GM06990 (cell line): ENCODE measurements at regions not wholly inside any gene's neighbourhood (a gene's known extent, or its start where the extent isn't known, plus 50 kb on each side); places are given as distances from the start of the nearest gene placed in this dataset.

ENCODE experiments used
- DNase-seq: peaks from one replicate; pipeline ENCODE4 v3.0.0-alpha.2; 2011; ENCODE audit not compliant: insufficient read length; ENCODE audit errors: extremely low read depth
- H3K27me3 ChIP-seq: replicated peaks from 2 replicates; pipeline ENCODE4 v1.6.0; 2011; ENCODE audit warnings: low read length; ENCODE audit not compliant: control insufficient read depth, insufficient read depth
- H3K36me3 ChIP-seq: 2 replicates; pipeline ENCODE4 v1.5.1; 2011; ENCODE audit warnings: low read length; ENCODE audit not compliant: control insufficient read depth, insufficient read depth
- H3K4me3 ChIP-seq: replicated peaks from 2 replicates; pipeline ENCODE4 v1.5.1; 2011; ENCODE audit warnings: low read depth, mild to moderate bottlenecking, control low read depth, low read length
- CTCF ChIP-seq: IDR thresholded peaks from 2 replicates; pipeline ENCODE4 v1.5.1; 2011; ENCODE audit warnings: low read length, control low read depth, mild to moderate bottlenecking, inconsistent platforms; ENCODE audit not compliant: insufficient read depth, poor library complexity, severe bottlenecking

DNA sequence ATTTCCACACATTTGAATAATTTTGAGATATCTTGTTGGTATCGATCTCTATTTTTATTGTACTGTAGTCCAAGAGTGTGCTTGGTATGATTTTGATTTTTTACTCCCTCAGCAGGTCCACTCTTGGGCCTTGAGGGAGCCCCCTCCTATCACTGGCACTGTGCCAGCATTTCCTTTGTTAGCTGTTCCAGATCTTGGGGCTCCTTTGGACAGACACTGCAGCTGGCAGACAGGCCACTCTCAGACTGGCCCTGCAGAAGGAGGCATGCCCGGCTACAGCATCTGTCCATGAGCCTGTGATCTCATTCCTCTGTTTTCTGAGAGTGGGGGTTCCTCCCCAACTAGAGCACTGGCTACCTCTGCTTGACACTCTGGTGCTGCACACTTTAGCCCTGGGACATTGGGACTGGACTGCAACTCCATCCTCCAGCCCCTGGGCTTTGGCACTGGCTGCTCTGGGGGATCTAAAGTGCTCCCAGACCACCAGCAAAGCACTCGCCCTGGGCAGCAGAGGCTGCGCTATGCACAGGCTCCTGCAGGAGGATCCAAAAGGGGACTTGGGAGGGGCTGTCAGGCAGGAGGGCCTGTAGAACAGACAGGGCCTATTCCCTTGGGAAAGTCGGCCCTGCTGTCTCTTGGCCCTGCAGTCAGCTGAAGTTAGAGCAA lies 271.3 kb upstream of the DMAC1 start:
- no peaks in the 10 kb centered on the region for H3K27me3 ChIP-seq
- no peak for TF ChIP-seq CTCF
- no peak for DNase-seq

GRCh38 chr9:8062459-8062858 lies 262.9 kb upstream of the DMAC1 start:
- H3K4me3 ChIP-seq = no peak overlapping the region
- H3K36me3 ChIP-seq = no peaks in the 10 kb centered on the region
- no peak for TF ChIP-seq CTCF
- no peak for DNase-seq
- H3K27me3 ChIP-seq = no peaks in the 10 kb centered on the region

More for the DNA sequence above, 271.3 kb upstream of the DMAC1 start:
- Histone ChIP-seq H3K36me3 (no peaks in the 10 kb centered on the region), H3K4me3 (no peak overlapping the region)

DNA sequence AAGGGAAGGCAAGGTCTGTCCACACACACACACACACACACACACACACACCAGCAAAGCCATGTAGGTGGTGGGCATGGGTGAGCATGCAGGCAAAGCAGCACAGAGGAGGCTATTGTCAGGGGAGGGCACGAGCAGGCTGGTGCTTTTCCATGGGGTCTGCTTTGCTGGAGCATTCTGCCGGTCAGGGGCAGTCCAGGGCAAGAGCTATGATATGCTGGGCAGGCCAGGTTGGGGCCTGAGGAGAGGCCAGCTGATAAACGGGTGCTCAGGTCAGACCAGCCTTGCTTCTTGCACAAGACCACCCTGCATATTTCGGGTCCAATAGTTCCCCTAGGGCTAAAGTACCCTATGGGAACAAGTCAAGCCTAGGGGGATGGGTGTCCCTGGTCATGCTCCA lies 253.9 kb upstream of the DMAC1 start:
- DNase-seq = no peak
- no peaks in the 10 kb centered on the region for H3K36me3 ChIP-seq
- no peak for TF ChIP-seq CTCF
- H3K4me3 ChIP-seq = no peak overlapping the region
- no peaks in the 10 kb centered on the region for H3K27me3 ChIP-seq

DNA sequence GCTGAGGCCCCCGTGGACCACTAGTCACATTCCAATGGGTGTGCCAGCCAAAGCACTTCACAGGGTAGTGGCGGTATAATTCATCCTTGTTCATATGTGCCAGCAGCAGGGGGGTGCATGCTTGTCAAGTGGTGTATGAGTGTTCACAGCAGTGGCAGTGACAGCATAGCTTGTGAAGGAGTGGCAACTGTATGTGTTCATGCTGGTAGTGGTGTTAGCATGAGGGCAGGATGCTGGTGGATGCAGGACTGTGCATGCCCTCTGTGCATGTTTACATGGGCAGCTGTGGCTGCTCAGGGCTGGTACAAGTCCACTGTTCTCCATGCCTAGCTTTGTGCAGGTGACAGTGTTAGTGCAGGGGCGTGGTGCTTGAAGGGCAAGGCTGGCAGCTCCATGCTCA lies 253.4 kb upstream of the DMAC1 start:
- H3K36me3 ChIP-seq = no peaks in the 10 kb centered on the region
- TF ChIP-seq CTCF = no peak
- H3K27me3 ChIP-seq = no peaks in the 10 kb centered on the region
- DNase-seq = no peak
- H3K4me3 ChIP-seq = no peak overlapping the region

- no peak for TF ChIP-seq CTCF
- no peak for DNase-seq
- no peaks in the 10 kb centered on the region for H3K36me3 ChIP-seq
- no peaks in the 10 kb centered on the region for H3K27me3 ChIP-seq
- H3K4me3 ChIP-seq = no peak overlapping the region
Observed at GRCh38 chr9:8037745-8038144, 238.2 kb upstream of the DMAC1 start.
